GM18508 (cell line): ENCODE measurements at regions not wholly inside any gene's neighbourhood (a gene's known extent, or its start where the extent isn't known, plus 50 kb on each side); places are given as distances from the start of the nearest gene placed in this dataset.

Experiments used
- ATAC-seq: cut with Tn5 transposase; IDR thresholded peaks from one replicate; pipeline ENCODE4 v1.9.1; 2021; ENCODE audit warnings: moderate number of reproducible peaks; ENCODE audit not compliant: insufficient read depth, unreplicated experiment

- no peak for ATAC-seq
Measured at GRCh38 chr2:217396586-217396985, 536.7 kb upstream of the TNP1 start.

GRCh38 chr2:217396165-217396564, 536.3 kb upstream of the TNP1 start:
- no peak for ATAC-seq

GRCh38 chr2:217394510-217395351, 534.9 kb upstream of the TNP1 start:
- no peak for ATAC-seq

- no peak for ATAC-seq
Measured at GRCh38 chr2:217393585-217394032, 533.7 kb upstream of the TNP1 start.

GRCh38 chr2:217392930-217393584, 533.2 kb upstream of the TNP1 start:
- ATAC-seq = no peak

- no peak for ATAC-seq
Measured at GRCh38 chr2:217387776-217388387, 528.0 kb upstream of the TNP1 start.

GRCh38 chr2:217386041-217386440, 526.2 kb upstream of the TNP1 start:
- no peak for ATAC-seq

GRCh38 chr2:217383620-217384019, 523.8 kb upstream of the TNP1 start:
- no peak for ATAC-seq

GRCh38 chr2:217382794-217383193, 522.9 kb upstream of the TNP1 start:
- no peak for ATAC-seq

- no peak for ATAC-seq
Measured at GRCh38 chr2:217379807-217380206, 519.9 kb upstream of the TNP1 start.

GRCh38 chr2:217372794-217373193, 512.9 kb upstream of the TNP1 start:
- ATAC-seq = no peak

GRCh38 chr2:217371781-217372213, 511.9 kb upstream of the TNP1 start:
- ATAC-seq = no peak

GRCh38 chr2:217370391-217370790, 510.5 kb upstream of the TNP1 start:
- no peak for ATAC-seq

GRCh38 chr2:217367464-217367863, 507.6 kb upstream of the TNP1 start:
- ATAC-seq = no peak

GRCh38 chr2:217366966-217367365, 507.1 kb upstream of the TNP1 start:
- no peak for ATAC-seq

GRCh38 chr2:217366266-217366895, 506.5 kb upstream of the TNP1 start:
- ATAC-seq = no peak

- no peak for ATAC-seq
Measured at GRCh38 chr2:217365656-217366055, 505.8 kb upstream of the TNP1 start.

- no peak for ATAC-seq
Measured at GRCh38 chr2:217364224-217364623, 504.4 kb upstream of the TNP1 start.

GRCh38 chr2:217363470-217363869, 503.6 kb upstream of the TNP1 start:
- ATAC-seq = no peak

GRCh38 chr2:217362710-217363109, 502.8 kb upstream of the TNP1 start:
- ATAC-seq = no peak

- no peak for ATAC-seq
Measured at GRCh38 chr2:217362286-217362685, 502.4 kb upstream of the TNP1 start.
